MG63 (cell line): ENCODE measurements at regions not wholly inside any gene's neighbourhood (a gene's known extent, or its start where the extent isn't known, plus 50 kb on each side); places are given as distances from the start of the nearest gene placed in this dataset.
"Not testable (repeated sequence)": the region's sequence is repeated elsewhere in the genome, so short reads cannot be mapped to it uniquely, and the experiment has no call there.

Source experiments
- DNase-seq: peaks from one replicate; pipeline ENCODE4 v3.0.0-alpha.2; 2020
- H3K27me3 ChIP-seq: fragments of 250-450 bp; sonication (Bioruptor Pico); 2 replicates; pipeline ENCODE4 v1.5.1; 2020; ENCODE audit warnings: mild to moderate bottlenecking, moderate library complexity
- H3K36me3 ChIP-seq: fragments of 250-450 bp; sonication (Bioruptor Pico); 2 replicates; pipeline ENCODE4 v1.5.1; 2020; ENCODE audit warnings: mild to moderate bottlenecking, moderate library complexity
- H3K4me3 ChIP-seq: fragments of 250-450 bp; sonication (Bioruptor Pico); 2 replicates; pipeline ENCODE4 v1.5.1; 2020; ENCODE audit warnings: mild to moderate bottlenecking, moderate library complexity
- H3K9me3 ChIP-seq: fragments of 250-450 bp; sonication (Bioruptor Pico); 2 replicates; pipeline ENCODE4 v1.5.1; 2020; ENCODE audit warnings: mild to moderate bottlenecking, moderate library complexity

GRCh38 chr6:23736577-23736976, 389.4 kb upstream of the NRSN1 start:
- Histone ChIP-seq H3K36me3 (no peaks in the 10 kb centered on the region), H3K27me3 (no peaks in the 10 kb centered on the region), H3K4me3 (no peak overlapping the region), H3K9me3 (no peaks in the 10 kb centered on the region)
- DNase-seq: no peak

GRCh38 chr6:23747239-23747638, 378.8 kb upstream of the NRSN1 start:
- H3K9me3 ChIP-seq: no peaks in the 10 kb centered on the region
- no peaks in the 10 kb centered on the region for H3K27me3 ChIP-seq
- no peaks in the 10 kb centered on the region for H3K36me3 ChIP-seq
- no peak overlapping the region for H3K4me3 ChIP-seq
- DNase-seq: no peak

DNA sequence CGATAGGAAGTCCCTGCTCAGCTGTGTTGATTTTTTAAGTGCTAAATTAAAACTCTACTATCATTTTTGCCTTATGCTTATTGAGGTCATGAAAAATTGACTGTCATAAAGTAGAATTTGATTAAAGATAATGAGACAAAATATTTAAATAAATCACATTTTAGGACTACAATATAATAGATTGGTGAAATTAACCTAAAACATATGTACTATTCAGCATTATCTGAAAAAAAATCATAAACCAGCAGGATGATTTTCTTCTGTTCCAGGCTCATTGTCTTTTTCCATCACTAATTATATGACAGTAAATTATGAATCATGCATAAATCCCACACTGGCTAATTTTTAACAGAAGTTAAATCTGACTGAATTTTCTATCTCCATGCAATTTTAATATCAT, 373.6 kb upstream of the NRSN1 start:
- Histone ChIP-seq H3K4me3 (no peak overlapping the region), H3K36me3 (no peaks in the 10 kb centered on the region), H3K27me3 (no peaks in the 10 kb centered on the region), H3K9me3 (no peaks in the 10 kb centered on the region)
- no peak for DNase-seq

DNA sequence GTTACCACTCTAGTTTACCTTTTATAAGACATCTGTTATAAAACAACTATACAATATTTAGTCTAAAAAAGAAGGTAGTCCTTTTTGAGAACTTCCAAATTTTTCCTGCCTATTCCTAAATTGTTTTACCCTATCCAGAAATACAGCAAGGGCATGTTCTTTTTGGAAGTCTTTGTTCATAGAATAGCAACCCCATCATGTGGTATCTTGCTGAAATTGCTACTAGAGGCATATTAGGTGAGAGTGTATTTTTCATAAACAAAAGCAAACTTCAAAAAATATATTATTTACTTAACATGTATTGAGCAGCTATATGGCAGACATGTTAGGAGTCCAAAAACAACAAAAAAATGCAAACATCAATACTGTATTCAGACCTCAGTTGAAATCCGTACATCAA, 371.8 kb upstream of the NRSN1 start:
- Histone ChIP-seq H3K4me3 (no peak overlapping the region), H3K27me3 (no peaks in the 10 kb centered on the region), H3K36me3 (no peaks in the 10 kb centered on the region), H3K9me3 (no peaks in the 10 kb centered on the region)
- no peak for DNase-seq

DNA sequence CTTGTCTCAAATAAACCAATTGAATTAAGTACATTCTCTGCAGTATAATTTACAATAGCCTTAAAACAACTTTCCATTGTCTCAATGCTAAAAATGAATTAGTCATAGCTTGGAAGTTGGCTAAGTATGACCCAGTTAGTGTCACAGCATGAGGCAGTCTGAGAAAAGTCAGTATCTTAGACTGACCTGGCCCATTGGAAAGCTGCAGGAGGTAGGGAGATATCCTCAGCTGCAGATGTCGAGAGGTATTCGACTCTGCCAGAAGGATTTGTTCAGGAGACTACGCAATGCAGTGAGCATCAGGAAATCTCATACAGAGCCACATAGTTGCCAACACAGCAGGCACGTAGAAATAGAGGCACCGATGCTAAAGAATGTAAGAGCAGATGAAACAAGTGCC, 350.9 kb upstream of the NRSN1 start:
- Histone ChIP-seq H3K4me3 (no peak overlapping the region), H3K36me3 (no peaks in the 10 kb centered on the region), H3K27me3 (no peaks in the 10 kb centered on the region), H3K9me3 (no peaks in the 10 kb centered on the region)
- DNase-seq: peak; percentile 0

- Histone ChIP-seq H3K36me3 (no peaks in the 10 kb centered on the region), H3K27me3 (no peaks in the 10 kb centered on the region), H3K9me3 (no peaks in the 10 kb centered on the region), H3K4me3 (no peak overlapping the region)
- DNase-seq: no peak
Observed at GRCh38 chr6:23783901-23784300, 342.1 kb upstream of the NRSN1 start.

DNA sequence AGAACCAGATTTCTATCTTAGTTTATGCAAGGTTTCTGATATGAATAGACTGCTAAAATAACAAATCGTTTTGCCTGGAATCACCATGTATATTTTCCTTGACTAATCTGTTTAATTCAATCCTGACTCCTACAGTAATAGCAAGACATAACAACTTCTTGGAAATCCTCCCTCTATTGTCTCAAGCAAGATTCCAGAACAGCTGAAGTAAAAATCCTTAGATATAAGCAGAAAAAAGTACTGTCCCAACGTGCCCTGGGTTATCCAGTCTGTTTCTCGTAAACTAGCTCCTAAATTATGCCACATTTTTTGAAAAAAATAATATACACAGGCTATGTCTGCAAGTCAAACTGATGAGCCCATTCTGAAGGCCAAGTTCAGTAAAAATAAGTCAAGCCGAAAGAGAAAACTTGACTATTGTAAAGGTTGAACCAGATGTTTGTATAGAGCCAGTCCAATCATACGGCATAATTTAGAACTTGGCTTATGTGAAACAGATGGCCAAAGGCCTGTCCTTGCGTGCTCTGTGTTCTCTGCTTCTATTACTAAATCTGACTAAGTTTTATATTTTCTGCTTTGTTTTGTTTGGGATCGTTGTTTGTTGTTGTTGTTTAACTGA, 341.6 kb upstream of the NRSN1 start:
- H3K4me3 ChIP-seq: no peak overlapping the region
- H3K9me3 ChIP-seq: no peaks in the 10 kb centered on the region
- H3K27me3 ChIP-seq: no peaks in the 10 kb centered on the region
- H3K36me3 ChIP-seq: no peaks in the 10 kb centered on the region
- no peak for DNase-seq

DNA sequence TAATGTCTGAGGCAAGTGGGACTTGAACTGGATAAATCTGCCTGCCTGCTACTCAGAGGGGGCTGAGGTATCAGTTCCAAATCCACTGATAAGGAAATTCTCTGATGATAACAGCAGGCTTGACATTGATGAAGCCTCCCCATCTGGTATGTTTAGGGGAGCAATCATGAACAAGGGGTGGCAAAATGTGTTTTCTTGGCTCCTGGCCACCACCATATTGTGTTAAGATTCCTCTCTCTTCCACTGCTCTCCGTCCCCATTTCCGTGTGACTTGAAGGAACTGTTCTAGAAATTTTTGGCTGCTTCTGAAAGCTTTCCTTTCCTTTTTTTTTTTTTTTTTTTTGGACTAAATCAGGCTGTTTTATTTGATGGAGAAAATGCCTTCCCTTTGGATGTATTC, 335.3 kb upstream of the NRSN1 start:
- no peaks in the 10 kb centered on the region for H3K9me3 ChIP-seq
- no peaks in the 10 kb centered on the region for H3K36me3 ChIP-seq
- no peak overlapping the region for H3K4me3 ChIP-seq
- H3K27me3 ChIP-seq: no peaks in the 10 kb centered on the region
- DNase-seq: no peak

DNA sequence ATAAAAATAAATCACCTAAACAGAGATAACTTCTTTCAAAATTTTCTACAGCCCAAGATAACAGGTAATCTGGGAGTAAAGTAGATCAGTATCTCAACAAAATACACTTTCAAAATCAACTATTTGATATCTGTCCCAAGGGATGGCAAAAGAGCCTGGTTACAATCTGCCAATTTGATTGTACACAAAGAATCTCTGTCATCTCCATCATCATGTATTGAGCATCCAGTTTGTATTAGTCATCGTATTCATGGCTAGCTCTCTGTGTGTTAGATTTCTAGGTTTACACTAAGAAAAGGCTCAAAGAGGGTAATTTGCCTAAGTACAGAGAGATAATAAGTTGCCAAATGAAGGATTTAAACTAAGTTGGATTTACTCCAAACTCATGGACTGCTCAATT, 329.0 kb upstream of the NRSN1 start:
- H3K4me3 ChIP-seq: no peak overlapping the region
- H3K36me3 ChIP-seq: no peaks in the 10 kb centered on the region
- no peak for DNase-seq
- no peaks in the 10 kb centered on the region for H3K27me3 ChIP-seq
- no peaks in the 10 kb centered on the region for H3K9me3 ChIP-seq

DNA sequence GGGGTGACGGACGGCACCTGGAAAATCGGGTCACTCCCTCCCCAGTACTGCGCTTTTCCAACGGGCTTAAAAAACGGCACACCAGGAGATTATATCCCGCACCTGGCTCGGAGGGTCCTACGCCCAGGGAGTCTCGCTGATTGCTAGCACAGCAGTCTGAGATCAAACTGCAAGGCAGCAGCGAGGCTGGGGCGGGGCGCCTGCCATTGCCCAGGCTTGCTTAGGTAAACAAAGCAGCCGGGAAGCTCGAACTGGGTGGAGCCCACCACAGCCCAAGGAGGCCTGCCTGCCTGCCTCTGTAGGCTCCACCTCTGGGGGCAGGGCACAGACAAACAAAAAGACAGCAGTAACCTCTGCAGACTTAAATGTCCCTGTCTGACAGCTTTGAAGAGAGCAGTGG, 321.7 kb upstream of the NRSN1 start:
- H3K4me3 ChIP-seq, H3K27me3 ChIP-seq, H3K9me3 ChIP-seq, DNase-seq, H3K36me3 ChIP-seq: not testable (repeated sequence)

DNA sequence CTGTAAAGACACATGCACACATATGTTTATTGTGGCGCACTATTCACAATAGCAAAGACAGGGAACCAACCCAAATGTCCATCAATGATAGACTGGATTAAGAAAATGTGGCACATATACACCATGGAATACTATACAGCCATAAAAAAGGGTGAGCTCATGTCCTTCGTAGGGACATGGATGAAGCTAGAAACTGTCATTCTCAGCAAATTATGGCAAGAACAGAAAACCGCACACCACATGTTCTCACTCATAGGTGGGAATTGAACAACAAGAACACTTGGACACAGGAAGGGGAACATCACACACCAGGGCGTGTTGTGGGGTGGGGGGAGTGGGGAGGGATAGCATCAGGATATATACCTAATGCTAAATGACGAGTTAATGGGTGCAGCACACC, 304.9 kb upstream of the NRSN1 start:
- H3K9me3 ChIP-seq, DNase-seq, H3K36me3 ChIP-seq, H3K27me3 ChIP-seq, H3K4me3 ChIP-seq: not testable (repeated sequence)

- Histone ChIP-seq H3K9me3 (no peaks in the 10 kb centered on the region), H3K27me3 (no peaks in the 10 kb centered on the region), H3K4me3 (no peak overlapping the region), H3K36me3 (no peaks in the 10 kb centered on the region)
- DNase-seq: no peak
Observed at GRCh38 chr6:23823421-23823820, 302.6 kb upstream of the NRSN1 start.

- H3K9me3 ChIP-seq: no peaks in the 10 kb centered on the region
- DNase-seq: no peak
- no peaks in the 10 kb centered on the region for H3K36me3 ChIP-seq
- H3K4me3 ChIP-seq: no peak overlapping the region
- no peaks in the 10 kb centered on the region for H3K27me3 ChIP-seq
Observed at GRCh38 chr6:23826572-23826971, 299.4 kb upstream of the NRSN1 start.

DNA sequence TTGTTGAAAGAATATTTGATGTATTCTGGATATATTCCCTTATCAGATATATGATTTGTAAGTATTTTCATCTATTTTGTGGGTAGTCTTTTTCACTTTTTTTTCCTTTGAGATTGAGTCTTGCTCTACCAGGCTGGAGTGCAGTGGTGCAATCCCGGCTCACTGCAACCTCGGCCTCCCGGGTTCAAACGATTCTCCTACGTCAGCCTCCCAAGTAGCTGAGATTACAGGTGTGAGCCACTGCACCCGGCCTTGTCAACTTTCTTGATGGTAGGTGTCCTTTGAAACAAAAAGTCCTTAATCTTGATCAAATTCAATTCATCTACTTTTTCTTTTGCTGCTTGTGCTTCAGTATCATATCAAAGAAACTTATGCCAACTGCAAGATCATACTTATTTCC, 297.2 kb upstream of the NRSN1 start:
- no peak for DNase-seq
- no peaks in the 10 kb centered on the region for H3K9me3 ChIP-seq
- no peaks in the 10 kb centered on the region for H3K27me3 ChIP-seq
- no peaks in the 10 kb centered on the region for H3K36me3 ChIP-seq
- H3K4me3 ChIP-seq: no peak overlapping the region

GRCh38 chr6:23841116-23841515, 284.9 kb upstream of the NRSN1 start:
- Histone ChIP-seq H3K36me3 (no peaks in the 10 kb centered on the region), H3K9me3 (no peaks in the 10 kb centered on the region), H3K27me3 (no peaks in the 10 kb centered on the region), H3K4me3 (no peak overlapping the region)
- no peak for DNase-seq

- Histone ChIP-seq H3K4me3 (no peak overlapping the region), H3K9me3 (no peaks in the 10 kb centered on the region)
Observed at GRCh38 chr6:23842760-23843159, 283.3 kb upstream of the NRSN1 start.

GRCh38 chr6:23851522-23851921, 274.5 kb upstream of the NRSN1 start:
- Histone ChIP-seq H3K36me3 (no peaks in the 10 kb centered on the region), H3K9me3 (no peaks in the 10 kb centered on the region), H3K27me3 (no peaks in the 10 kb centered on the region), H3K4me3 (no peak overlapping the region)
- no peak for DNase-seq

More at GRCh38 chr6:23842760-23843159, 283.3 kb upstream of the NRSN1 start:
- DNase-seq: no peak
- no peaks in the 10 kb centered on the region for H3K27me3 ChIP-seq
- H3K36me3 ChIP-seq: no peaks in the 10 kb centered on the region

GRCh38 chr6:23853566-23854133, 272.4 kb upstream of the NRSN1 start:
- DNase-seq, H3K27me3 ChIP-seq, H3K9me3 ChIP-seq, H3K4me3 ChIP-seq, H3K36me3 ChIP-seq: not testable (repeated sequence)

- H3K4me3 ChIP-seq, H3K9me3 ChIP-seq, DNase-seq, H3K36me3 ChIP-seq, H3K27me3 ChIP-seq: not testable (repeated sequence)
Observed at GRCh38 chr6:23854154-23854553, 271.9 kb upstream of the NRSN1 start.
